ENCODE measurements at regions not wholly inside any gene's neighbourhood (a gene's known extent, or its start where the extent isn't known, plus 50 kb on each side); places are given as distances from the start of the nearest gene placed in this dataset.

- TF ChIP-seq CTCF (IDR thresholded peaks at IDR 0.05) (no peak), EZH2phosphoT487 (IDR thresholded peaks at IDR 0.05) (no peak)
Observed at GRCh38 chr10:10901906-10902305, 115.8 kb upstream of the CELF2 start.

All from neural progenitor cell (in vitro differentiated cells).